Thyroid gland (tissue), 4 donors: ENCODE measurements at regions not wholly inside any gene's neighbourhood (a gene's known extent, or its start where the extent isn't known, plus 50 kb on each side); places are given as distances from the start of the nearest gene placed in this dataset.

Experiments used
- DNase-seq, 2 donors: peaks; one replicate each; pipeline ENCODE4 v3.0.0-alpha.2; 2019
- H3K27ac ChIP-seq, 3 donors: fragments of 200-600 bp; sonication (generic); 1 replicate in 2 of 3; 2 replicates in 1 of 3; pipeline ENCODE4 v1.5.1; 2016 to 2019; ENCODE audit warnings: mild to moderate bottlenecking in 1 of 3, moderate library complexity in 1 of 3
- H3K27me3 ChIP-seq: fragments of 200-600 bp; sonication (generic); one replicate; pipeline ENCODE4 v1.5.1; 2019
- H3K36me3 ChIP-seq, 2 donors: fragments of 200-600 bp; sonication (generic); one replicate each; pipeline ENCODE4 v1.5.1; 2016 to 2019
- H3K4me1 ChIP-seq, 2 donors: fragments of 200-600 bp; sonication (generic); one replicate each; pipeline ENCODE4 v1.5.1; 2017 to 2019
- H3K4me3 ChIP-seq, 3 donors: fragments of 200-600 bp; sonication (generic); replicated peaks in 1 of 3; 1 replicate in 2 of 3; 2 replicates in 1 of 3; pipeline ENCODE4 v1.5.1; 2016; ENCODE audit warnings: mild to moderate bottlenecking in 1 of 3
- H3K9me3 ChIP-seq: fragments of 200-600 bp; sonication (generic); one replicate; pipeline ENCODE4 v1.5.1; 2017
- POLR2A ChIP-seq, 2 donors: fragments of 450-650 bp; IDR thresholded peaks; one replicate each; pipeline ENCODE4 v1.6.1; 2017; ENCODE audit warnings: antibody characterized with exemption in 2 of 2, mild to moderate bottlenecking in 2 of 2, moderate library complexity in 1 of 2
- WGBS, 2 donors: methylation state at CpG; one replicate each; pipeline ENCODE4 v1.1.5; 2017; 5-methylcytosine and 5-hydroxymethylcytosine counted together
- intact Hi-C: fragments of 100-400 bp; cut with DNase I; formaldehyde crosslinking; loops from one replicate; pipeline ENCODE4 v1.15.1; 2023
- TF ChIP-seq, protein P1 (sequence below), 6 experiments: fragments of 200-600 bp in 3 of 6; fragments of 450-650 bp in 3 of 6; sonication (generic) in 3 of 6; IDR thresholded peaks; one replicate each; pipeline ENCODE4 v1.5.1; 2016 to 2019; ENCODE audit warnings: antibody characterized with exemption in 6 of 6, mild to moderate bottlenecking in 2 of 6, inconsistent platforms in 1 of 6, moderate library complexity in 1 of 6

- Histone ChIP-seq H3K4me1 (peaks cover 7 to 22% of the 10 kb centered on the region in 2 donors), H3K9me3 (no peaks in the 10 kb centered on the region), H3K4me3 (peak overlapping the region in 1 of 3 donors; percentile 3), H3K36me3 (no peaks in the 10 kb centered on the region), H3K27ac (peak overlapping the region; percentile 12 to 64 (median 57)), H3K27me3 (no peaks in the 10 kb centered on the region)
- DNase-seq = peak; percentile 61 to 69
- intact Hi-C loops = no loop called here
- WGBS, 2 donors = 6 to 8% methylated on average over 11 to 15 of the region's 16 CpGs
- TF ChIP-seq, protein P1, sequence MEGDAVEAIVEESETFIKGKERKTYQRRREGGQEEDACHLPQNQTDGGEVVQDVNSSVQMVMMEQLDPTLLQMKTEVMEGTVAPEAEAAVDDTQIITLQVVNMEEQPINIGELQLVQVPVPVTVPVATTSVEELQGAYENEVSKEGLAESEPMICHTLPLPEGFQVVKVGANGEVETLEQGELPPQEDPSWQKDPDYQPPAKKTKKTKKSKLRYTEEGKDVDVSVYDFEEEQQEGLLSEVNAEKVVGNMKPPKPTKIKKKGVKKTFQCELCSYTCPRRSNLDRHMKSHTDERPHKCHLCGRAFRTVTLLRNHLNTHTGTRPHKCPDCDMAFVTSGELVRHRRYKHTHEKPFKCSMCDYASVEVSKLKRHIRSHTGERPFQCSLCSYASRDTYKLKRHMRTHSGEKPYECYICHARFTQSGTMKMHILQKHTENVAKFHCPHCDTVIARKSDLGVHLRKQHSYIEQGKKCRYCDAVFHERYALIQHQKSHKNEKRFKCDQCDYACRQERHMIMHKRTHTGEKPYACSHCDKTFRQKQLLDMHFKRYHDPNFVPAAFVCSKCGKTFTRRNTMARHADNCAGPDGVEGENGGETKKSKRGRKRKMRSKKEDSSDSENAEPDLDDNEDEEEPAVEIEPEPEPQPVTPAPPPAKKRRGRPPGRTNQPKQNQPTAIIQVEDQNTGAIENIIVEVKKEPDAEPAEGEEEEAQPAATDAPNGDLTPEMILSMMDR (IDR thresholded peaks at IDR 0.05) = no peak
- TF ChIP-seq POLR2A (IDR thresholded peaks at IDR 0.05) = no peak
These were observed 53.1 kb upstream of the HGFAC start for GRCh38 chr4:3388471-3389232.

DNA sequence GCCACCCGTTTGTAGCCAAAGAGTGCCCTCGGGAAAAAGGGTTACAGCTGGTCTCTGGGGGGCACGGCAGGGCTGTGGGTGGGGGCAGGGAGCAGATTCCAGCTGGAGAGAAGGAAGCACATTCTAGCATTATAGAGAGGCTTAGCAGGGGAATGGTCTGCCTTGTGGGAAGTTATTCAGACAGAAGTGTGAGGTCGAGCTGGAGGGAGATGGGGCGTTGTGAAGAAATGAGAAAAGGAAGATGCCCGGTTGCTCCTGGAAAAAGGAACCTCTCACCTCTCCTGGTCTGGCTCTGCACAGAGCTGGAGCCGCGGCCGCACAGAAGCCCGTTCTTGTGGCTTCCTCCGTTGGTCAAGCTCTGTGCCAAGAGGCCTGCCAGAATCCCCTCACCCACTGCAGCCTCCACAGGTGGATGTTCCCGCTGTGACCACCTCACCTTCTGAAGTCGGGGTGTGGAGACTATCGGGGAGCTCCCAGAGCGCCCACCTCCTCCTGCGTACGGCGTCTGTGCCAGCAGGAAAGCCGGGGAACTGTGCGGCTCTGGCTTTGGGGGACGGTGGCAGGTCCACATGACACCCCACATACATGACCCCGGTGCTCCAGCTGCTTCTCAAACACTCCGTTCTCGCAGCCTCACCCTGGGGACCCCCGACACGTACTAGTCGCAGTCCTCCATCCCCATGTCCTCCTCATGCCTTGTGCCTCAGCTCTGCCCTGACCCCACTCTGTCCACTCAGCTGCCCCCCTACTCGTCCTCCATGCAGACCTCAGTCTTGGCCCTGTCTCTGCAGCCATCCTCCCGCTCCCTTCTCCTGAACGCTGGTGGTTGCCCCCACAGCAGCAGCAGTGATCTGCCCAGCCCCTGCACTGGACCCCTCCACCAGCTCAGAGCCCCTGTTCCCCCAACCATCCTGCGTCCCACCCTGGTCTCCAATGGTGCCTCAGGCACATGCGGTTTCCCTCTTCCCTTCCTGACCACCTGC is 52.2 kb upstream of the HGFAC start:
- H3K36me3 ChIP-seq = no peaks in the 10 kb centered on the region
- no peak overlapping the region for H3K4me3 ChIP-seq
- intact Hi-C loops = no loop called here
- peak overlapping the region; percentile 12 to 64 (median 57) for H3K27ac ChIP-seq
- H3K4me1 ChIP-seq = peaks cover 7 to 22% of the 10 kb centered on the region in 2 donors
- TF ChIP-seq POLR2A (IDR thresholded peaks at IDR 0.05) = no peak
- TF ChIP-seq, protein P1 (IDR thresholded peaks at IDR 0.05) = no peak
- no peaks in the 10 kb centered on the region for H3K27me3 ChIP-seq
- no peak for DNase-seq
- H3K9me3 ChIP-seq = no peaks in the 10 kb centered on the region
- WGBS, 2 donors = 71 to 83% methylated on average over 20 to 32 of the region's 32 CpGs

GRCh38 chr4:3390288-3390811 is 51.4 kb upstream of the HGFAC start:
- Histone ChIP-seq H3K4me3 (no peak overlapping the region), H3K27me3 (no peaks in the 10 kb centered on the region), H3K4me1 (peaks cover 7 to 22% of the 10 kb centered on the region in 2 donors), H3K9me3 (no peaks in the 10 kb centered on the region), H3K27ac (no peak overlapping the region), H3K36me3 (no peaks in the 10 kb centered on the region)
- TF ChIP-seq POLR2A (IDR thresholded peaks at IDR 0.05) = no peak
- TF ChIP-seq, protein P1 (IDR thresholded peaks at IDR 0.05) = no peak
- DNase-seq = peak in 1 of 2 donors; percentile 19
- intact Hi-C loops = no loop called here
- whole genome bisulfite sequencing, 2 donors = 93% methylated on average over 24 of the region's 24 CpGs

DNA sequence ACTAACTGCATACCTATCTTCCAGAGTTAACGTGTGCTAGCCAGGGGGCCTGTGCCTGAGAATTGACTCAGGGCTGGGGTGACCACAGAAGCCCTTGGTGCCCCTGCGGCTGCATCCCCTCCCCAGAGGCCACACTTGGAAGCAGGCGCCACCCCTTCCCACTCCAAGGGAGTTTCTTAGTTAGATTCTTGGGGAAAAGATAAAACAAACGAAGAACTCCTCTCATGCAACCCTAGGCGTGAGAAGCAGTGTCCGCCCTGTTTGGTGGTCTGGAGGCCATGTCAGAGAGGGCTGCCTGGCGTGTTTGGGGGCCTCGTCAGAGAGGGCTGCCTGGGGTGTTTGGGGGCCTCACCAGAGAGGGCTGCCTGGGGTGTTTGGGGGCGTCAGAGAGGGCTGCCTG is 50.3 kb upstream of the HGFAC start:
- no peak for DNase-seq
- intact Hi-C loops = no loop called here
- Histone ChIP-seq H3K9me3 (no peaks in the 10 kb centered on the region), H3K4me1 (peaks cover 7 to 22% of the 10 kb centered on the region in 2 donors), H3K36me3 (no peaks in the 10 kb centered on the region), H3K4me3 (no peak overlapping the region), H3K27me3 (no peaks in the 10 kb centered on the region), H3K27ac (no peak overlapping the region)
- WGBS, 2 donors = 94 to 98% methylated on average over 9 of the region's 9 CpGs
- TF ChIP-seq POLR2A (IDR thresholded peaks at IDR 0.05) = no peak
